B cell (primary cell): ENCODE measurements at regions not wholly inside any gene's neighbourhood (a gene's known extent, or its start where the extent isn't known, plus 50 kb on each side); places are given as distances from the start of the nearest gene placed in this dataset.

Experiments used
- ATAC-seq: fragments of 200-7000 bp; cut with Tn5 transposase; one replicate; pipeline ENCODE4 v1.10.0; 2021; ENCODE audit warnings: low read depth, mild to moderate bottlenecking, moderate number of reproducible peaks, moderate library complexity
- CTCF ChIA-PET: fragments of 350-600 bp; sonication (Branson Sonifier 250); formaldehyde crosslinking; loops from one replicate; lab custom pipeline; 2021; ENCODE audit warnings: antibody characterized with exemption, inconsistent platforms; lab: Charles Lee
- POLR2A ChIA-PET: fragments of 350-600 bp; sonication (Branson Sonifier 250); formaldehyde crosslinking; loops from one replicate; lab custom pipeline; 2021; ENCODE audit warnings: antibody characterized with exemption; lab: Charles Lee
- DNase-seq: peaks from one replicate; pipeline ENCODE4 v3.0.0; 2013
- H2AFZ ChIP-seq: 2 replicates; pipeline ENCODE4 v1.6.1; 2012; ENCODE audit warnings: mild to moderate bottlenecking, low read depth, low read length; ENCODE audit not compliant: insufficient read depth, poor library complexity, severe bottlenecking
- H3K27ac ChIP-seq, 2 donors: 1 replicate in 1 of 2; 2 replicates in 1 of 2; pipeline ENCODE4 v1.5.1; 2012 to 2013; ENCODE audit warnings: low read length in 2 of 2, mild to moderate bottlenecking in 2 of 2, moderate library complexity in 1 of 2
- H3K27me3 ChIP-seq, 4 experiments: fragments of 200-600 bp in 1 of 4; sonication (generic) in 1 of 4; replicated peaks in 1 of 4; 1 replicate in 2 of 4; 2 replicates in 2 of 4; pipeline versions ENCODE4 v1.6.1 to v1.7.0; 2013 to 2016; ENCODE audit warnings: low read length in 3 of 4, mild to moderate bottlenecking in 2 of 4, mixed read lengths in 1 of 4, moderate library complexity in 1 of 4; ENCODE audit not compliant: insufficient read depth in 4 of 4, control insufficient read depth in 3 of 4; ENCODE audit errors: control extremely low read depth in 1 of 4
- H3K36me3 ChIP-seq, 2 experiments: replicated peaks in 1 of 2; 1 replicate in 1 of 2; 2 replicates in 1 of 2; pipeline versions ENCODE4 v1.6.1 to v1.7.1; 2013; ENCODE audit warnings: low read length in 1 of 2; ENCODE audit not compliant: insufficient read depth in 2 of 2, control insufficient read depth in 1 of 2; ENCODE audit errors: control extremely low read depth in 1 of 2, extremely low read depth in 1 of 2
- H3K4me1 ChIP-seq, 2 donors: fragments of 200-600 bp in 1 of 2; sonication (generic) in 1 of 2; 1 replicate in 1 of 2; 2 replicates in 1 of 2; pipeline versions ENCODE4 v1.5.1 to v1.6.1; 2013 to 2017; ENCODE audit warnings: low read length in 2 of 2; ENCODE audit not compliant: control insufficient read depth in 2 of 2, insufficient read depth in 2 of 2
- H3K4me2 ChIP-seq: replicated peaks from 2 replicates; pipeline ENCODE3; 2012; ENCODE audit warnings: mild to moderate bottlenecking, low read depth, low read length; ENCODE audit not compliant: poor library complexity, severe bottlenecking
- H3K4me3 ChIP-seq, 5 experiments: fragments of 200-600 bp in 1 of 5; sonication (generic) in 1 of 5; 1 replicate in 3 of 5; 2 replicates in 2 of 5; pipeline versions ENCODE4 v1.5.1 to v1.7.0; 2011 to 2016; ENCODE audit warnings: low read length in 4 of 5, mild to moderate bottlenecking in 4 of 5, low read depth in 2 of 5, control low read depth in 1 of 5, moderate library complexity in 1 of 5; ENCODE audit not compliant: insufficient read depth in 1 of 5; ENCODE audit errors: control extremely low read depth in 1 of 5, extremely low read depth in 1 of 5
- H3K79me2 ChIP-seq: fragments of 200-600 bp; sonication (generic); one replicate; pipeline ENCODE4 v1.6.0; 2016; ENCODE audit warnings: low read length; ENCODE audit not compliant: control insufficient read depth, insufficient read depth
- H3K9ac ChIP-seq: fragments of 200-600 bp; sonication (generic); 2 replicates; pipeline ENCODE4 v1.6.1; 2017; ENCODE audit warnings: mild to moderate bottlenecking, low read length, moderate library complexity
- H3K9me3 ChIP-seq, 3 donors: one replicate each; pipeline versions ENCODE4 v1.6.1 to v1.7.1; 2013; ENCODE audit warnings: low read length in 2 of 3; ENCODE audit not compliant: control insufficient read depth in 2 of 3, insufficient read depth in 1 of 3; ENCODE audit errors: control extremely low read depth in 1 of 3
- H4K20me1 ChIP-seq: 2 replicates; pipeline ENCODE4 v1.6.0; 2012; ENCODE audit warnings: mild to moderate bottlenecking, low read length; ENCODE audit not compliant: insufficient read depth, control insufficient read depth, poor library complexity, severe bottlenecking
- H3K27ac Mint-ChIP-seq: one replicate; pipeline ENCODE4 v1.8.0; 2021; ENCODE audit warnings: mixed read lengths
- H3K27me3 Mint-ChIP-seq: one replicate; pipeline ENCODE4 v1.8.0; 2021; ENCODE audit warnings: mixed read lengths
- H3K4me1 Mint-ChIP-seq: one replicate; pipeline ENCODE4 v1.8.0; 2021; ENCODE audit warnings: mixed read lengths
- H3K4me3 Mint-ChIP-seq: one replicate; pipeline ENCODE4 v1.8.0; 2021; ENCODE audit warnings: mixed read lengths
- H3K9me3 Mint-ChIP-seq: one replicate; pipeline ENCODE4 v1.8.0; 2022; ENCODE audit warnings: mixed read lengths; ENCODE audit not compliant: insufficient read depth
- EZH2 ChIP-seq: IDR thresholded peaks from 2 replicates; pipeline ENCODE4 v1.6.1; 2012; ENCODE audit warnings: borderline replicate concordance, low read depth, mild to moderate bottlenecking, moderate library complexity, low read length; ENCODE audit not compliant: insufficient read depth, poor library complexity, severe bottlenecking
- WGBS: methylation state at CpG from one replicate; pipeline ENCODE4 v1.1.5; 2013; ENCODE audit warnings: missing lambda C conversion rate; ENCODE audit not compliant: insufficient coverage; 5-methylcytosine and 5-hydroxymethylcytosine counted together
- intact Hi-C: fragments of 100-400 bp; cut with micrococcal nuclease; formaldehyde crosslinking; loops from one replicate; pipeline ENCODE4 v1.10.0; 2022
- TF ChIP-seq, protein P1 (sequence below): fragments of 200-600 bp; IDR thresholded peaks from one replicate; pipeline ENCODE4 v1.8.0; 2022; ENCODE audit warnings: antibody characterized with exemption, mild to moderate bottlenecking

DNA sequence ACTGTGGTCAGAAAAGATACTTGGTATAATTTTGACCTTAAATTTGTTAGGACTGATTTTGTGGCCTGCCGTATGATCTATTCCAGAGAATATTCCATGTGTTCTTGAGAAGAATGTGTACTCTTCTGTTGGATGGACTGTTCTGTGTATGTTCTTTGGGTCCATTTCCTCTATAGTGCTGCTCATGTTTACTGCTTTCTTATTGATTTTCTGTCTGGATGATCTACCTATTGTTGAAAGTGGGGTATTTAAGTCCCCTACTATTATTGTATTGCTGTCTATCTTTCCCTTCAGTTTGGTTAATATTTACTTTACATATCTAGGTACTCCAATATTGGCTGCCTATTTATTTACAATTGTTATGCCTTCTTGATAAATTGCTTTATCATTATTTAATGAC lies 298.4 kb downstream of the BCKDHB start:
- no peaks in the 10 kb centered on the region for H4K20me1 ChIP-seq
- CTCF ChIA-PET, result no interaction called here
- H3K4me1 ChIP-seq, result no peaks in the 10 kb centered on the region
- intact Hi-C loops, result no loop called here
- no peak overlapping the region for H3K27ac Mint-ChIP-seq
- TF ChIP-seq, protein P1, sequence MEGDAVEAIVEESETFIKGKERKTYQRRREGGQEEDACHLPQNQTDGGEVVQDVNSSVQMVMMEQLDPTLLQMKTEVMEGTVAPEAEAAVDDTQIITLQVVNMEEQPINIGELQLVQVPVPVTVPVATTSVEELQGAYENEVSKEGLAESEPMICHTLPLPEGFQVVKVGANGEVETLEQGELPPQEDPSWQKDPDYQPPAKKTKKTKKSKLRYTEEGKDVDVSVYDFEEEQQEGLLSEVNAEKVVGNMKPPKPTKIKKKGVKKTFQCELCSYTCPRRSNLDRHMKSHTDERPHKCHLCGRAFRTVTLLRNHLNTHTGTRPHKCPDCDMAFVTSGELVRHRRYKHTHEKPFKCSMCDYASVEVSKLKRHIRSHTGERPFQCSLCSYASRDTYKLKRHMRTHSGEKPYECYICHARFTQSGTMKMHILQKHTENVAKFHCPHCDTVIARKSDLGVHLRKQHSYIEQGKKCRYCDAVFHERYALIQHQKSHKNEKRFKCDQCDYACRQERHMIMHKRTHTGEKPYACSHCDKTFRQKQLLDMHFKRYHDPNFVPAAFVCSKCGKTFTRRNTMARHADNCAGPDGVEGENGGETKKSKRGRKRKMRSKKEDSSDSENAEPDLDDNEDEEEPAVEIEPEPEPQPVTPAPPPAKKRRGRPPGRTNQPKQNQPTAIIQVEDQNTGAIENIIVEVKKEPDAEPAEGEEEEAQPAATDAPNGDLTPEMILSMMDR, result no peak
- TF ChIP-seq EZH2, result no peak
- H3K9me3 Mint-ChIP-seq, result peaks cover 4% of the 10 kb centered on the region
- no peak overlapping the region for H3K4me3 ChIP-seq
- peaks cover 0 to 3% (median 0%) of the 10 kb centered on the region in 3 donors for H3K9me3 ChIP-seq
- ATAC-seq (no peak), DNase-seq (no peak)
- H3K27ac ChIP-seq, result no peak overlapping the region
- H3K27me3 ChIP-seq, result no peaks in the 10 kb centered on the region
- no peak overlapping the region for H3K4me2 ChIP-seq
- no peaks in the 10 kb centered on the region for H3K79me2 ChIP-seq
- H3K4me3 Mint-ChIP-seq, result no peak overlapping the region
- POLR2A ChIA-PET, result no interaction called here
- no peaks in the 10 kb centered on the region for H3K27me3 Mint-ChIP-seq
- no peak overlapping the region for H3K9ac ChIP-seq
- H3K36me3 ChIP-seq, result no peaks in the 10 kb centered on the region
- H3K4me1 Mint-ChIP-seq, result no peaks in the 10 kb centered on the region
- whole genome bisulfite sequencing, result 100% methylated on average over 1 of the region's 1 CpG
- no peak overlapping the region for H2AFZ ChIP-seq

GRCh38 chr6:80403365-80403764 lies 296.9 kb downstream of the BCKDHB start:
- Histone ChIP-seq H3K27ac (no peak overlapping the region), H3K9ac (no peak overlapping the region), H3K27me3 (no peaks in the 10 kb centered on the region), H2AFZ (no peak overlapping the region), H3K4me2 (no peak overlapping the region), H3K36me3 (no peaks in the 10 kb centered on the region), H3K4me1 (no peaks in the 10 kb centered on the region), H3K4me3 (no peak overlapping the region), H3K79me2 (no peaks in the 10 kb centered on the region), H3K9me3 (peaks cover 0 to 3% (median 2%) of the 10 kb centered on the region in 3 donors), H4K20me1 (no peaks in the 10 kb centered on the region)
- WGBS, result no CpG with 5 or more reads among the region's 1 CpG
- no peak overlapping the region for H3K27ac Mint-ChIP-seq
- no peak for TF ChIP-seq EZH2
- TF ChIP-seq, protein P1, result no peak
- no peak overlapping the region for H3K4me3 Mint-ChIP-seq
- H3K4me1 Mint-ChIP-seq, result no peaks in the 10 kb centered on the region
- ChIA-PET POLR2A (no interaction called here), CTCF (no interaction called here)
- H3K9me3 Mint-ChIP-seq, result peaks cover 6% of the 10 kb centered on the region
- DNase-seq (no peak), ATAC-seq (no peak)
- no peaks in the 10 kb centered on the region for H3K27me3 Mint-ChIP-seq
- intact Hi-C loops, result no loop called here
